H1 (cell line): ENCODE measurements at regions not wholly inside any gene's neighbourhood (a gene's known extent, or its start where the extent isn't known, plus 50 kb on each side); places are given as distances from the start of the nearest gene placed in this dataset.

Experiments
- CBX8 ChIP-seq: fragments of 300-800, 300-1000 bp; sonication (generic); IDR thresholded peaks from 2 replicates; pipeline ENCODE4 v1.7.1; 2016; ENCODE audit warnings: low read depth, low read length, borderline replicate concordance
- GABPA ChIP-seq: IDR thresholded peaks from 2 replicates; pipeline ENCODE4 v1.6.1; 2011; ENCODE audit warnings: mild to moderate bottlenecking, low read length, moderate library complexity, borderline replicate concordance; ENCODE audit not compliant: insufficient read depth
- NRF1 ChIP-seq: IDR thresholded peaks from 2 replicates; pipeline ENCODE4 v1.6.1; 2011; ENCODE audit warnings: mild to moderate bottlenecking, low read depth, low read length, improper control_type of control experiment
- RBBP5 ChIP-seq: IDR thresholded peaks from 2 replicates; pipeline ENCODE4 v1.7.1; 2012; ENCODE audit warnings: low read depth, mild to moderate bottlenecking, inconsistent platforms, low read length, moderate library complexity, borderline replicate concordance
- SAP30 ChIP-seq: fragments of 300-600 bp; sonication (generic); IDR thresholded peaks from 2 replicates; pipeline ENCODE4 v1.7.1; 2012; ENCODE audit warnings: low read length, moderate library complexity, mild to moderate bottlenecking, inconsistent platforms; ENCODE audit not compliant: insufficient read depth, insufficient replicate concordance
- SIRT6 ChIP-seq: IDR thresholded peaks from one replicate; pipeline ENCODE4 v1.7.1; 2012; ENCODE audit warnings: low read length, inconsistent platforms
- TF ChIP-seq, protein P1 (sequence below), 3 experiments: IDR thresholded peaks; 1 replicate in 2 of 3; 2 replicates in 1 of 3; pipeline versions ENCODE4 v1.5.1 to v1.6.1; 2011; ENCODE audit warnings: low read length in 3 of 3, mild to moderate bottlenecking in 3 of 3, inconsistent platforms in 2 of 3, low read depth in 1 of 3, moderate library complexity in 1 of 3; ENCODE audit not compliant: insufficient read depth in 1 of 3; ENCODE audit errors: control extremely low read depth in 1 of 3

DNA sequence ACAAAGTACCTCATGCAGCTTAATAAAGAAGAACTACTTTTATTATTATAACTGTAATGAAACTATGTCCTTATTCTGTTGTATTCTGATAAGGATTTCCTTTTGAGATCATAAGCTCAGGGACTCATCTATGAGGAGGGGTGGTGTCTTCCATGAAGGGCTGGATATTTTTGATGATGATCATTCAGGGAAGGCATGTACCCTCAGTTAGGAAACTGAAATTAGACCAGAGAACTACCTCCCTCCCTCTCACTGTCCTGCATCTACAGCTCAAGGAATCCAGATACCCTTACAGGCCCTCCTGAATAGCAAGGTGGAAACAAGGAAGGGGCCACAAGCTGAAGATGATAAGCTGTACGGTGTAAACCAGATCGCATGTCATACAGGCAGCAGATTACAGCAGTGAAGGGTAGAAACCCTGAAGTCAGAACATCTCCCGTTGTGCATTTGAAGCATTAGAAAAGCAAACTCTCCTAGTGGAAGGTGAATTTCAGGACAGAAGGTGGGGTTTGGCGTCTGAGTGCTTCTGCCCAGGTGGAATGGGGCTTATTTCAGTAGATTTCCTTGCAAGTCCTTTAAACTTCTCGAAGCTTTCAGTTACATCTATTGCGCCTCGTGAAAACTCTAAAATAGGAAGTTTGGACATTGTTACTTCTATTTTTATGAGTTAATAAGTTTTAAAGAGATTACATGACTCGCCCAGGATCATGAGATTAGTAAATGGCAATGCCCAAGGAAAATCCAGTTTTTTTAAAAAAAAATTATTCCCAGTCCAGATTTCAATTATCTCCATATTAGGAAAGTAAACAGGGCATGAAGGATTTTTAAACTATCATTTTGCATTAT, 101.1 kb upstream of the HNRNPU start (continued):
- TF ChIP-seq, protein P1, sequence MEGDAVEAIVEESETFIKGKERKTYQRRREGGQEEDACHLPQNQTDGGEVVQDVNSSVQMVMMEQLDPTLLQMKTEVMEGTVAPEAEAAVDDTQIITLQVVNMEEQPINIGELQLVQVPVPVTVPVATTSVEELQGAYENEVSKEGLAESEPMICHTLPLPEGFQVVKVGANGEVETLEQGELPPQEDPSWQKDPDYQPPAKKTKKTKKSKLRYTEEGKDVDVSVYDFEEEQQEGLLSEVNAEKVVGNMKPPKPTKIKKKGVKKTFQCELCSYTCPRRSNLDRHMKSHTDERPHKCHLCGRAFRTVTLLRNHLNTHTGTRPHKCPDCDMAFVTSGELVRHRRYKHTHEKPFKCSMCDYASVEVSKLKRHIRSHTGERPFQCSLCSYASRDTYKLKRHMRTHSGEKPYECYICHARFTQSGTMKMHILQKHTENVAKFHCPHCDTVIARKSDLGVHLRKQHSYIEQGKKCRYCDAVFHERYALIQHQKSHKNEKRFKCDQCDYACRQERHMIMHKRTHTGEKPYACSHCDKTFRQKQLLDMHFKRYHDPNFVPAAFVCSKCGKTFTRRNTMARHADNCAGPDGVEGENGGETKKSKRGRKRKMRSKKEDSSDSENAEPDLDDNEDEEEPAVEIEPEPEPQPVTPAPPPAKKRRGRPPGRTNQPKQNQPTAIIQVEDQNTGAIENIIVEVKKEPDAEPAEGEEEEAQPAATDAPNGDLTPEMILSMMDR (IDR thresholded peaks at IDR 0.05; ENCODE audit: control extremely low read depth in 1 of 3, insufficient read depth in 1 of 3, low read depth in 1 of 3, low read length in 3 of 3): no peak
- TF ChIP-seq GABPA (no peak), SAP30 (no peak), CBX8 (no peak), RBBP5 (no peak), NRF1 (no peak), SIRT6 (no peak)
